Peyer's patch (tissue), 4 donors: ENCODE measurements at regions not wholly inside any gene's neighbourhood (a gene's known extent, or its start where the extent isn't known, plus 50 kb on each side); places are given as distances from the start of the nearest gene placed in this dataset.

Experiments used
- CTCF ChIP-seq, 6 experiments: fragments of 450-650 bp in 4 of 6; fragments of 200-600 bp in 2 of 6; sonication (generic) in 1 of 6; IDR thresholded peaks; one replicate each; pipeline ENCODE4 v1.5.1; 2017 to 2019; ENCODE audit warnings: antibody characterized with exemption in 6 of 6, mild to moderate bottlenecking in 3 of 6, moderate library complexity in 1 of 6
- POLR2A ChIP-seq, 2 donors: fragments of 450-650 bp; IDR thresholded peaks; one replicate each; pipeline ENCODE4 v1.5.1; 2017; ENCODE audit warnings: antibody characterized with exemption in 2 of 2, mild to moderate bottlenecking in 2 of 2, moderate library complexity in 2 of 2

GRCh38 chr6:48194596-48195295, 83.7 kb upstream of the PTCHD4 start:
- TF ChIP-seq CTCF (IDR thresholded peaks at IDR 0.05), result no peak
- no peak for TF ChIP-seq POLR2A (IDR thresholded peaks at IDR 0.05)
